BLaER1 (cell line): ENCODE measurements at regions not wholly inside any gene's neighbourhood (a gene's known extent, or its start where the extent isn't known, plus 50 kb on each side); places are given as distances from the start of the nearest gene placed in this dataset.

Source experiments
- H3K27ac ChIP-seq: shearing (Covaris generic); formaldehyde crosslinking; 2 replicates; pipeline ENCODE4 v1.8.1; 2022
- H3K27me3 ChIP-seq: shearing (Covaris generic); formaldehyde crosslinking; 2 replicates; pipeline ENCODE4 v1.8.1; 2022
- H3K36me3 ChIP-seq: shearing (Covaris generic); formaldehyde crosslinking; 2 replicates; pipeline ENCODE4 v1.8.1; 2022
- H3K4me1 ChIP-seq: shearing (Covaris generic); formaldehyde crosslinking; 2 replicates; pipeline ENCODE4 v1.8.1; 2022
- H3K4me2 ChIP-seq: shearing (Covaris generic); formaldehyde crosslinking; 2 replicates; pipeline ENCODE4 v1.8.1; 2022
- H3K4me3 ChIP-seq: shearing (Covaris generic); formaldehyde crosslinking; 2 replicates; pipeline ENCODE4 v1.8.1; 2022
- H3K9ac ChIP-seq: shearing (Covaris generic); formaldehyde crosslinking; 2 replicates; pipeline ENCODE4 v1.8.1; 2022
- H3K9me3 ChIP-seq: shearing (Covaris generic); formaldehyde crosslinking; 2 replicates; pipeline ENCODE4 v1.8.1; 2022
- H4K20me1 ChIP-seq: shearing (Covaris generic); formaldehyde crosslinking; 2 replicates; pipeline ENCODE4 v1.8.1; 2022
- Cebpa-rat ChIP-seq: shearing (Covaris generic); IDR thresholded peaks from 2 replicates; pipeline ENCODE4 v1.8.1; 2022

- Histone ChIP-seq H3K4me3 (no peak overlapping the region), H3K27ac (no peak overlapping the region), H3K36me3 (no peaks in the 10 kb centered on the region), H4K20me1 (no peaks in the 10 kb centered on the region), H3K9me3 (peaks cover 10% of the 10 kb centered on the region; the same call in 1 of the 2 replicates), H3K4me1 (no peaks in the 10 kb centered on the region), H3K9ac (no peak overlapping the region), H3K27me3 (no peaks in the 10 kb centered on the region), H3K4me2 (no peak overlapping the region)
- TF ChIP-seq Cebpa-rat: no peak
Measured at GRCh38 chr4:175539498-175539897, 272.6 kb downstream of the GPM6A start.

GRCh38 chr4:175540151-175540550, 271.9 kb downstream of the GPM6A start:
- no peak overlapping the region for H3K9ac ChIP-seq
- no peak overlapping the region for H3K27ac ChIP-seq
- no peak for TF ChIP-seq Cebpa-rat
- no peaks in the 10 kb centered on the region for H3K36me3 ChIP-seq
- H3K4me2 ChIP-seq: no peak overlapping the region
- H4K20me1 ChIP-seq: no peaks in the 10 kb centered on the region
- no peaks in the 10 kb centered on the region for H3K27me3 ChIP-seq
- peaks cover 10% of the 10 kb centered on the region; the same call in 1 of the 2 replicates for H3K9me3 ChIP-seq
- H3K4me3 ChIP-seq: no peak overlapping the region
- H3K4me1 ChIP-seq: no peaks in the 10 kb centered on the region

- H4K20me1 ChIP-seq: no peaks in the 10 kb centered on the region
- no peak for TF ChIP-seq Cebpa-rat
- H3K4me2 ChIP-seq: no peak overlapping the region
- H3K27ac ChIP-seq: no peak overlapping the region
- H3K9ac ChIP-seq: no peak overlapping the region
- H3K36me3 ChIP-seq: no peaks in the 10 kb centered on the region
- no peaks in the 10 kb centered on the region for H3K4me1 ChIP-seq
- no peaks in the 10 kb centered on the region for H3K27me3 ChIP-seq
- peaks cover 10% of the 10 kb centered on the region; the same call in 1 of the 2 replicates for H3K9me3 ChIP-seq
- H3K4me3 ChIP-seq: no peak overlapping the region
Measured at GRCh38 chr4:175540732-175541131, 271.3 kb downstream of the GPM6A start.

- Histone ChIP-seq H3K36me3 (no peaks in the 10 kb centered on the region), H3K9me3 (peaks cover 10% of the 10 kb centered on the region; the same call in 1 of the 2 replicates), H4K20me1 (no peaks in the 10 kb centered on the region), H3K4me3 (no peak overlapping the region), H3K27ac (no peak overlapping the region), H3K4me1 (no peaks in the 10 kb centered on the region), H3K27me3 (no peaks in the 10 kb centered on the region), H3K9ac (no peak overlapping the region), H3K4me2 (no peak overlapping the region)
- TF ChIP-seq Cebpa-rat: no peak
Measured at GRCh38 chr4:175542786-175543185, 269.3 kb downstream of the GPM6A start.

GRCh38 chr4:175559126-175559525, 252.9 kb downstream of the GPM6A start:
- Histone ChIP-seq H3K27ac (no peak overlapping the region), H3K27me3 (no peaks in the 10 kb centered on the region), H3K4me2 (no peak overlapping the region), H3K36me3 (no peaks in the 10 kb centered on the region), H3K4me3 (no peak overlapping the region), H3K9me3 (no peaks in the 10 kb centered on the region), H3K9ac (no peak overlapping the region), H4K20me1 (no peaks in the 10 kb centered on the region), H3K4me1 (no peaks in the 10 kb centered on the region)
- TF ChIP-seq Cebpa-rat: no peak

- no peak overlapping the region for H3K4me3 ChIP-seq
- no peaks in the 10 kb centered on the region for H3K36me3 ChIP-seq
- no peaks in the 10 kb centered on the region for H3K4me1 ChIP-seq
- no peak overlapping the region for H3K9ac ChIP-seq
- H4K20me1 ChIP-seq: no peaks in the 10 kb centered on the region
- no peaks in the 10 kb centered on the region for H3K9me3 ChIP-seq
- TF ChIP-seq Cebpa-rat: no peak
- no peaks in the 10 kb centered on the region for H3K27me3 ChIP-seq
- no peak overlapping the region for H3K27ac ChIP-seq
- no peak overlapping the region for H3K4me2 ChIP-seq
Measured at GRCh38 chr4:175559526-175559925, 252.5 kb downstream of the GPM6A start.

- Histone ChIP-seq H3K9me3 (no peaks in the 10 kb centered on the region), H4K20me1 (no peaks in the 10 kb centered on the region), H3K36me3 (no peaks in the 10 kb centered on the region), H3K4me1 (no peaks in the 10 kb centered on the region), H3K27ac (no peak overlapping the region), H3K27me3 (no peaks in the 10 kb centered on the region), H3K4me2 (no peak overlapping the region), H3K9ac (no peak overlapping the region), H3K4me3 (no peak overlapping the region)
- TF ChIP-seq Cebpa-rat: no peak
Measured at GRCh38 chr4:175560604-175561003, 251.5 kb downstream of the GPM6A start.

GRCh38 chr4:175561696-175562095, 250.4 kb downstream of the GPM6A start:
- Histone ChIP-seq H3K27me3 (no peaks in the 10 kb centered on the region), H3K4me3 (no peak overlapping the region), H3K9me3 (no peaks in the 10 kb centered on the region), H3K36me3 (no peaks in the 10 kb centered on the region), H3K9ac (no peak overlapping the region), H3K4me1 (no peaks in the 10 kb centered on the region), H4K20me1 (no peaks in the 10 kb centered on the region), H3K27ac (no peak overlapping the region), H3K4me2 (no peak overlapping the region)
- no peak for TF ChIP-seq Cebpa-rat

GRCh38 chr4:175562111-175562510, 250.0 kb downstream of the GPM6A start:
- Histone ChIP-seq H3K4me2 (no peak overlapping the region), H3K4me1 (no peaks in the 10 kb centered on the region), H3K9me3 (no peaks in the 10 kb centered on the region), H3K36me3 (no peaks in the 10 kb centered on the region), H3K27ac (no peak overlapping the region), H3K27me3 (no peaks in the 10 kb centered on the region), H3K9ac (no peak overlapping the region), H3K4me3 (no peak overlapping the region), H4K20me1 (no peaks in the 10 kb centered on the region)
- TF ChIP-seq Cebpa-rat: no peak

GRCh38 chr4:175562542-175562941, 249.5 kb downstream of the GPM6A start:
- Histone ChIP-seq H3K27ac (no peak overlapping the region), H3K4me3 (no peak overlapping the region), H3K4me2 (no peak overlapping the region), H3K9ac (no peak overlapping the region), H3K36me3 (no peaks in the 10 kb centered on the region), H3K9me3 (no peaks in the 10 kb centered on the region), H4K20me1 (no peaks in the 10 kb centered on the region), H3K4me1 (no peaks in the 10 kb centered on the region), H3K27me3 (no peaks in the 10 kb centered on the region)
- TF ChIP-seq Cebpa-rat: no peak
